GM18502 (cell line): ENCODE measurements at regions not wholly inside any gene's neighbourhood (a gene's known extent, or its start where the extent isn't known, plus 50 kb on each side); places are given as distances from the start of the nearest gene placed in this dataset.

Source experiments
- ATAC-seq: cut with Tn5 transposase; IDR thresholded peaks from one replicate; pipeline ENCODE4 v1.9.1; 2021; ENCODE audit warnings: mild to moderate bottlenecking; ENCODE audit not compliant: unreplicated experiment, poor library complexity

GRCh38 chr15:31151301-31152233 lies 50.0 kb upstream of the TRPM1 start:
- ATAC-seq, result no peak

GRCh38 chr15:31153531-31153930 lies 52.0 kb upstream of the TRPM1 start:
- no peak for ATAC-seq

- ATAC-seq, result no peak
Measured at GRCh38 chr15:31155151-31155550, 53.6 kb upstream of the TRPM1 start.

GRCh38 chr15:31156226-31156625 lies 54.7 kb upstream of the TRPM1 start:
- ATAC-seq, result no peak

- no peak for ATAC-seq
Measured at GRCh38 chr15:31156808-31157207, 55.3 kb upstream of the TRPM1 start.

GRCh38 chr15:31157644-31158069 lies 56.1 kb upstream of the TRPM1 start:
- no peak for ATAC-seq

- no peak for ATAC-seq
Measured at GRCh38 chr15:31158858-31159569, 57.5 kb upstream of the TRPM1 start.

- no peak for ATAC-seq
Measured at GRCh38 chr15:31159837-31160236, 58.3 kb upstream of the TRPM1 start.

GRCh38 chr15:31160297-31160696 lies 58.8 kb upstream of the TRPM1 start:
- ATAC-seq, result no peak

GRCh38 chr15:31160740-31161495 lies 59.4 kb upstream of the TRPM1 start:
- ATAC-seq, result no peak

GRCh38 chr15:31161951-31162350 lies 60.4 kb upstream of the TRPM1 start:
- ATAC-seq, result no peak

- ATAC-seq, result no peak
Measured at GRCh38 chr15:31162721-31163510, 61.4 kb upstream of the TRPM1 start.

- ATAC-seq, result no peak
Measured at GRCh38 chr15:31163769-31164572, 62.4 kb upstream of the TRPM1 start.

GRCh38 chr15:31164573-31164912 lies 63.0 kb upstream of the TRPM1 start:
- no peak for ATAC-seq

GRCh38 chr15:31169558-31169957 lies 68.0 kb upstream of the TRPM1 start:
- ATAC-seq, result no peak

GRCh38 chr15:31171731-31172130 lies 70.2 kb upstream of the TRPM1 start:
- ATAC-seq, result no peak

GRCh38 chr15:31172606-31173005 lies 71.1 kb upstream of the TRPM1 start:
- ATAC-seq, result no peak

- ATAC-seq, result no peak
Measured at GRCh38 chr15:31173790-31174450, 72.4 kb upstream of the TRPM1 start.

- ATAC-seq, result no peak
Measured at GRCh38 chr15:31175484-31175883, 74.0 kb upstream of the TRPM1 start.
